Sigmoid colon (tissue), 6 donors: ENCODE measurements at regions not wholly inside any gene's neighbourhood (a gene's known extent, or its start where the extent isn't known, plus 50 kb on each side); places are given as distances from the start of the nearest gene placed in this dataset.
"Not testable (repeated sequence)": the region's sequence is repeated elsewhere in the genome, so short reads cannot be mapped to it uniquely, and the experiment has no call there.

Experiments
- DNase-seq: peaks from one replicate; pipeline ENCODE4 v3.0.0-alpha.2; 2019
- H3K27ac ChIP-seq, 4 donors: fragments of 200-600 bp; sonication (generic); one replicate each; pipeline ENCODE4 v1.5.1; 2016 to 2019; ENCODE audit warnings: mild to moderate bottlenecking in 1 of 4
- H3K27me3 ChIP-seq, 3 donors: fragments of 200-600 bp; sonication (generic); one replicate each; pipeline ENCODE4 v1.5.1; 2019; ENCODE audit warnings: mild to moderate bottlenecking in 1 of 3
- H3K36me3 ChIP-seq, 4 donors: fragments of 200-600 bp; sonication (generic); one replicate each; pipeline ENCODE4 v1.5.1; 2016 to 2019
- H3K4me1 ChIP-seq, 4 donors: fragments of 200-600 bp; sonication (generic); one replicate each; pipeline ENCODE4 v1.5.1; 2017 to 2019
- H3K4me3 ChIP-seq, 4 donors: fragments of 200-600 bp; sonication (generic); one replicate each; pipeline ENCODE4 v1.5.1; 2017 to 2019; ENCODE audit warnings: mild to moderate bottlenecking in 2 of 4, moderate library complexity in 1 of 4
- H3K9me3 ChIP-seq, 4 donors: fragments of 200-600 bp in 3 of 4; sonication (generic) in 3 of 4; one replicate each; pipeline versions ENCODE4 v1.5.1 to v1.6.1; 2013 to 2019
- CTCF ChIP-seq, 4 experiments: fragments of 450-650 bp in 3 of 4; fragments of 200-600 bp in 1 of 4; IDR thresholded peaks; one replicate each; pipeline ENCODE4 v1.5.1; 2016 to 2019; ENCODE audit warnings: antibody characterized with exemption in 4 of 4, mild to moderate bottlenecking in 3 of 4, moderate library complexity in 2 of 4
- EP300 ChIP-seq, 4 donors: sonication (generic); formaldehyde crosslinking; IDR thresholded peaks; one replicate each; pipeline ENCODE4 v1.6.1; 2017; ENCODE audit warnings: antibody characterized with exemption in 4 of 4
- POLR2A ChIP-seq, 2 donors: fragments of 450-650 bp; IDR thresholded peaks; one replicate each; pipeline ENCODE4 v1.6.1; 2016; ENCODE audit warnings: antibody characterized with exemption in 2 of 2, mild to moderate bottlenecking in 2 of 2, moderate library complexity in 2 of 2
- POLR2AphosphoS5 ChIP-seq, 4 donors: sonication (generic); formaldehyde crosslinking; IDR thresholded peaks; one replicate each; pipeline ENCODE4 v1.6.1; 2017; ENCODE audit warnings: antibody characterized with exemption in 4 of 4
- WGBS, 2 donors: extraction: QIAGEN DNeasy Blood & Tissue Kit; methylation state at CpG; one replicate each; pipeline ENCODE4 v1.1.7; 2013; 5-methylcytosine and 5-hydroxymethylcytosine counted together
- intact Hi-C: fragments of 100-400 bp; cut with DNase I; formaldehyde crosslinking; loops from one replicate; pipeline ENCODE4 v1.15.1; 2023
- donor health status: healthy with polysubstance abuse.
- donor health status: healthy.

DNA sequence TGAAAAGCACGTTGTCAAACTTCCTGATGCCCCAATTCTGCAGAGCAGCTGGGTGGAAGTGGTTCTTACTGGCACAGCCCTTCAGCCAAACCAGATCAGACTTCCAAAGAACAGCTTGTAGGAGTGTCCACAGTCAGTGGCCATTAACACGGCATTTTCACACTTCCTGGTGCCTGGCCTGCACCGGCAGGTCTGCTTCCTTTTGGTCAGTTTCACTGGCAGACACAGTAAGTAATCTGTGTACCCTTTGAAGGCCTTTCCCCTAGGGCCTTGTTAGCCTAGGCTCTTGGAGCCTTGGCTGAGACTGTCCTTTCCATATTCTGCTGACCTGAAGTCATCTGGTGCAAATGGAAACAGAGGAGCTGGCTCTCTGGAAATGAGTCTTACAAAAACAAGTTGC, 297.5 kb upstream of the TNC start:
- Histone ChIP-seq H3K9me3 (no peaks in the 10 kb centered on the region), H3K27me3 (no peaks in the 10 kb centered on the region), H3K27ac (no peak overlapping the region), H3K4me3 (no peak overlapping the region), H3K4me1 (no peaks in the 10 kb centered on the region), H3K36me3 (no peaks in the 10 kb centered on the region)
- no peak for TF ChIP-seq EP300 (IDR thresholded peaks at IDR 0.05)
- TF ChIP-seq POLR2A (IDR thresholded peaks at IDR 0.05) = no peak
- TF ChIP-seq CTCF (IDR thresholded peaks at IDR 0.05) = no peak
- whole genome bisulfite sequencing, 2 donors = 30 to 40% methylated on average over 3 of the region's 3 CpGs
- intact Hi-C loops = no loop called here
- DNase-seq = no peak

- Histone ChIP-seq H3K27ac (no peak overlapping the region), H3K4me1 (no peaks in the 10 kb centered on the region), H3K27me3 (no peaks in the 10 kb centered on the region), H3K9me3 (no peaks in the 10 kb centered on the region), H3K36me3 (no peaks in the 10 kb centered on the region), H3K4me3 (no peak overlapping the region)
- no peak for DNase-seq
- intact Hi-C loops = no loop called here
- TF ChIP-seq CTCF (IDR thresholded peaks at IDR 0.05) = no peak
- TF ChIP-seq POLR2AphosphoS5 (IDR thresholded peaks at IDR 0.05) = no peak
- TF ChIP-seq POLR2A (IDR thresholded peaks at IDR 0.05) = no peak
- no peak for TF ChIP-seq EP300 (IDR thresholded peaks at IDR 0.05)
- 24 to 76% methylated on average over 2 of the region's 2 CpGs for WGBS, 2 donors
These were observed 298.3 kb upstream of the TNC start for GRCh38 chr9:115416299-115416698.

DNA sequence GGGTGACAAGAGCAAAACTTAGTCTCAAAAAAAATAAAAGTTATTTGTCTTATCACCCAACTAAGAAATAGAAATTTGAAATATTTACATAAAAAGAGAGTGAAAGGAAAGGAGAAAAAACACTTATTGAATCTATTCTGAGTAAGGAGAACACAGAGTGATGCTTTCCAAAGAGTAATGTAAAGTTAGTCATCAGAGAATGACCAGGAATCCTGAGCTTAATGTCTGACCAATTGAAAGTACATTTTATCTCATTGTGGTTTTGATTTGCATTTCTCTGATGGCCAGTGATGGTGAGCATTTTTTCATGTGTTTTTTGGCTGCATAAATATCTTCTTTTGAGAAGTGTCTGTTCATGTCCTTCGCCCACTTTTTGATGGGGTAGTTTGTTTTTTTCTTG, 300.2 kb upstream of the TNC start:
- DNase-seq, H3K27ac ChIP-seq, H3K4me1 ChIP-seq, H3K9me3 ChIP-seq, H3K36me3 ChIP-seq, H3K4me3 ChIP-seq, H3K27me3 ChIP-seq, intact Hi-C loops: not testable (repeated sequence)
- 47 to 94% methylated on average over 1 of the region's 1 CpG for WGBS, 2 donors

DNA sequence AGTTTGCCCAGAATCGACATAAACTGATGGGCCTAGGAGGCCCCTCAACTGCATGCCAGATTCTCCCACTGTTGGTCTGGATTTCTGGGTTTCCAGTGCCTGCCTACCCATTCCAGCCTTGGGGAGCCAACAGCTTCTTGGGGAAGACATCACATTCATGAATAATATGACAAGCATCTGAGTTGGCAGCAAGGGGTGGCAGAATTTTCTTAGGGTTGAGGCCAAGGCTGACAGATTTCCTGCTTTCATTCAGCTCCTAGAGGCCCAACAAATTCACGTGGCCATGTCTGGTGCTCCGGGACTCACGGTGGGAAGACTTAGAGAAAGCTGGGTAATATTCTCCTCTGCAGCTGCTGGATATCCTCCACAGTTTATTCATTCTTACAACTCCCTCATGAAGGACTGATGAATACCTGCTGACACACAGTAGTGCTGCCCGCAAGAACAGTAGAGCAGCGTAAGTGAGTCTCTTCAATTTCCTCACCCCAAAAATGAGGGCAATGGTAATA, 305.0 kb upstream of the TNC start:
- Histone ChIP-seq H3K9me3 (no peaks in the 10 kb centered on the region), H3K4me1 (no peaks in the 10 kb centered on the region), H3K27ac (no peak overlapping the region), H3K4me3 (no peak overlapping the region), H3K36me3 (no peaks in the 10 kb centered on the region), H3K27me3 (no peaks in the 10 kb centered on the region)
- intact Hi-C loops = no loop called here
- TF ChIP-seq EP300 (IDR thresholded peaks at IDR 0.05) (no peak), POLR2AphosphoS5 (IDR thresholded peaks at IDR 0.05) (no peak), POLR2A (IDR thresholded peaks at IDR 0.05) (no peak), CTCF (IDR thresholded peaks at IDR 0.05) (no peak)
- no peak for DNase-seq
- 92 to 95% methylated on average over 6 of the region's 6 CpGs for WGBS, 2 donors

GRCh38 chr9:115423646-115424045, 305.7 kb upstream of the TNC start:
- Histone ChIP-seq H3K9me3 (no peaks in the 10 kb centered on the region), H3K27me3 (no peaks in the 10 kb centered on the region), H3K4me1 (no peaks in the 10 kb centered on the region), H3K27ac (no peak overlapping the region), H3K36me3 (no peaks in the 10 kb centered on the region), H3K4me3 (no peak overlapping the region)
- TF ChIP-seq POLR2A (IDR thresholded peaks at IDR 0.05) = no peak
- TF ChIP-seq CTCF (IDR thresholded peaks at IDR 0.05) = no peak
- TF ChIP-seq EP300 (IDR thresholded peaks at IDR 0.05) = no peak
- TF ChIP-seq POLR2AphosphoS5 (IDR thresholded peaks at IDR 0.05) = no peak
- WGBS, 2 donors = 82 to 96% methylated on average over 3 of the region's 3 CpGs
- no peak for DNase-seq
- intact Hi-C loops = no loop called here
